ENCODE measurements at regions not wholly inside any gene's neighbourhood (a gene's known extent, or its start where the extent isn't known, plus 50 kb on each side); places are given as distances from the start of the nearest gene placed in this dataset.

GRCh38 chr1:57860931-57861565 lies 437.2 kb upstream of the DAB1 start:
- no peaks in the 10 kb centered on the region for H3K4me1 Mint-ChIP-seq
- no peak overlapping the region for H3K4me3 Mint-ChIP-seq
- H3K27ac Mint-ChIP-seq, result no peak overlapping the region
- DNase-seq (ENCODE audit: low spot score in 2 of 2), result no peak
- ATAC-seq, result no peak
- H3K9me3 Mint-ChIP-seq, result no peaks in the 10 kb centered on the region
- H3K36me3 Mint-ChIP-seq, result no peaks in the 10 kb centered on the region

- ATAC-seq (no peak), DNase-seq (ENCODE audit: low spot score in 2 of 2) (no peak)
- H3K4me3 Mint-ChIP-seq, result no peak overlapping the region
- H3K27ac Mint-ChIP-seq, result no peak overlapping the region
- peaks cover 4% of the 10 kb centered on the region for H3K9me3 Mint-ChIP-seq
- H3K4me1 Mint-ChIP-seq, result no peaks in the 10 kb centered on the region
- no peaks in the 10 kb centered on the region for H3K36me3 Mint-ChIP-seq
Observed at GRCh38 chr1:57860325-57860724, 436.5 kb upstream of the DAB1 start.

- H3K27ac Mint-ChIP-seq, result no peak overlapping the region
- no peaks in the 10 kb centered on the region for H3K4me1 Mint-ChIP-seq
- no peak for DNase-seq (ENCODE audit: low spot score in 2 of 2)
- peaks cover 4% of the 10 kb centered on the region for H3K9me3 Mint-ChIP-seq
- H3K4me3 Mint-ChIP-seq, result no peak overlapping the region
- no peaks in the 10 kb centered on the region for H3K36me3 Mint-ChIP-seq
- ATAC-seq, result no peak
Observed at GRCh38 chr1:57858740-57859139, 434.9 kb upstream of the DAB1 start.

- no peaks in the 10 kb centered on the region for H3K36me3 Mint-ChIP-seq
- H3K9me3 Mint-ChIP-seq, result peaks cover 4% of the 10 kb centered on the region
- no peak overlapping the region for H3K4me3 Mint-ChIP-seq
- no peak for DNase-seq (ENCODE audit: low spot score in 2 of 2)
- no peak overlapping the region for H3K27ac Mint-ChIP-seq
- no peaks in the 10 kb centered on the region for H3K4me1 Mint-ChIP-seq
- ATAC-seq, result no peak
Observed at GRCh38 chr1:57857809-57858208, 433.9 kb upstream of the DAB1 start.

GRCh38 chr1:57854436-57854835 lies 430.6 kb upstream of the DAB1 start:
- Mint-ChIP-seq H3K4me3 (no peak overlapping the region), H3K27ac (no peak overlapping the region), H3K9me3 (peaks cover 4% of the 10 kb centered on the region), H3K36me3 (no peaks in the 10 kb centered on the region), H3K4me1 (no peaks in the 10 kb centered on the region)
- DNase-seq (ENCODE audit: low spot score in 2 of 2) (no peak), ATAC-seq (no peak)

- Mint-ChIP-seq H3K9me3 (no peaks in the 10 kb centered on the region), H3K4me1 (no peaks in the 10 kb centered on the region), H3K4me3 (no peak overlapping the region), H3K27ac (no peak overlapping the region), H3K36me3 (no peaks in the 10 kb centered on the region)
- DNase-seq (ENCODE audit: low spot score in 2 of 2), result no peak
- ATAC-seq, result no peak
Observed at GRCh38 chr1:57850176-57850940, 426.5 kb upstream of the DAB1 start.

GRCh38 chr1:57848406-57848805 lies 424.5 kb upstream of the DAB1 start:
- no peaks in the 10 kb centered on the region for H3K4me1 Mint-ChIP-seq
- H3K4me3 Mint-ChIP-seq, result no peak overlapping the region
- H3K36me3 Mint-ChIP-seq, result no peaks in the 10 kb centered on the region
- H3K27ac Mint-ChIP-seq, result no peak overlapping the region
- no peak for DNase-seq (ENCODE audit: low spot score in 2 of 2)
- H3K9me3 Mint-ChIP-seq, result no peaks in the 10 kb centered on the region
- ATAC-seq, result no peak

GRCh38 chr1:57845041-57845440 lies 421.2 kb upstream of the DAB1 start:
- Mint-ChIP-seq H3K4me3 (no peak overlapping the region), H3K27ac (no peak overlapping the region), H3K36me3 (no peaks in the 10 kb centered on the region), H3K4me1 (no peaks in the 10 kb centered on the region), H3K9me3 (no peaks in the 10 kb centered on the region)
- no peak for DNase-seq (ENCODE audit: low spot score in 2 of 2)
- ATAC-seq, result no peak

- DNase-seq (ENCODE audit: low spot score in 2 of 2) (no peak), ATAC-seq (no peak)
- H3K9me3 Mint-ChIP-seq, result no peaks in the 10 kb centered on the region
- H3K4me1 Mint-ChIP-seq, result no peaks in the 10 kb centered on the region
- H3K4me3 Mint-ChIP-seq, result no peak overlapping the region
- H3K27ac Mint-ChIP-seq, result no peak overlapping the region
- no peaks in the 10 kb centered on the region for H3K36me3 Mint-ChIP-seq
Observed at GRCh38 chr1:57844382-57844980, 420.6 kb upstream of the DAB1 start.

GRCh38 chr1:57843760-57844159 lies 419.9 kb upstream of the DAB1 start:
- H3K4me1 Mint-ChIP-seq, result no peaks in the 10 kb centered on the region
- no peak overlapping the region for H3K4me3 Mint-ChIP-seq
- no peaks in the 10 kb centered on the region for H3K36me3 Mint-ChIP-seq

GRCh38 chr1:57839526-57839925 lies 415.7 kb upstream of the DAB1 start:
- no peak overlapping the region for H3K27ac Mint-ChIP-seq
- H3K9me3 Mint-ChIP-seq, result no peaks in the 10 kb centered on the region
- no peaks in the 10 kb centered on the region for H3K4me1 Mint-ChIP-seq
- no peaks in the 10 kb centered on the region for H3K36me3 Mint-ChIP-seq
- ATAC-seq (no peak), DNase-seq (ENCODE audit: low spot score in 2 of 2) (no peak)
- no peak overlapping the region for H3K4me3 Mint-ChIP-seq

More at GRCh38 chr1:57843760-57844159, 419.9 kb upstream of the DAB1 start:
- Mint-ChIP-seq H3K9me3 (no peaks in the 10 kb centered on the region), H3K27ac (no peak overlapping the region)
- no peak for DNase-seq (ENCODE audit: low spot score in 2 of 2)
- ATAC-seq, result no peak

- no peak for DNase-seq (ENCODE audit: low spot score in 2 of 2)
- no peak for ATAC-seq
- H3K4me3 Mint-ChIP-seq, result no peak overlapping the region
- no peak overlapping the region for H3K27ac Mint-ChIP-seq
- no peaks in the 10 kb centered on the region for H3K36me3 Mint-ChIP-seq
- H3K9me3 Mint-ChIP-seq, result no peaks in the 10 kb centered on the region
- H3K4me1 Mint-ChIP-seq, result no peaks in the 10 kb centered on the region
Observed at GRCh38 chr1:57839067-57839466, 415.2 kb upstream of the DAB1 start.

GRCh38 chr1:57835620-57836019 lies 411.8 kb upstream of the DAB1 start:
- Mint-ChIP-seq H3K4me1 (no peaks in the 10 kb centered on the region), H3K4me3 (no peak overlapping the region), H3K36me3 (no peaks in the 10 kb centered on the region), H3K9me3 (no peaks in the 10 kb centered on the region), H3K27ac (no peak overlapping the region)
- DNase-seq (ENCODE audit: low spot score in 2 of 2), result no peak
- no peak for ATAC-seq

- Mint-ChIP-seq H3K4me3 (no peak overlapping the region), H3K27ac (no peak overlapping the region), H3K9me3 (peaks cover 2% of the 10 kb centered on the region), H3K4me1 (no peaks in the 10 kb centered on the region), H3K36me3 (no peaks in the 10 kb centered on the region)
- no peak for DNase-seq (ENCODE audit: low spot score in 2 of 2)
- ATAC-seq, result no peak
Observed at GRCh38 chr1:57833296-57833695, 409.4 kb upstream of the DAB1 start.

GRCh38 chr1:57832612-57833011 lies 408.8 kb upstream of the DAB1 start:
- Mint-ChIP-seq H3K36me3 (no peaks in the 10 kb centered on the region), H3K9me3 (peaks cover 2% of the 10 kb centered on the region)

GRCh38 chr1:57831624-57832023 lies 407.8 kb upstream of the DAB1 start:
- no peaks in the 10 kb centered on the region for H3K4me1 Mint-ChIP-seq
- DNase-seq (ENCODE audit: low spot score in 2 of 2) (no peak), ATAC-seq (no peak)
- no peaks in the 10 kb centered on the region for H3K36me3 Mint-ChIP-seq
- no peak overlapping the region for H3K27ac Mint-ChIP-seq
- peaks cover 2% of the 10 kb centered on the region for H3K9me3 Mint-ChIP-seq
- no peak overlapping the region for H3K4me3 Mint-ChIP-seq

More at GRCh38 chr1:57832612-57833011, 408.8 kb upstream of the DAB1 start:
- DNase-seq (ENCODE audit: low spot score in 2 of 2) (no peak), ATAC-seq (no peak)
- Mint-ChIP-seq H3K27ac (no peak overlapping the region), H3K4me3 (no peak overlapping the region), H3K4me1 (no peaks in the 10 kb centered on the region)

Data from stimulated activated effector memory CD8-positive, alpha-beta T cell treated with anti-CD3 and anti-CD28 coated beads, Interleukin-12 subunit alpha, Interleukin-12 subunit beta, amount 100 ng/mL, for 72 hours (primary cell).